ENCODE measurements at regions not wholly inside any gene's neighbourhood (a gene's known extent, or its start where the extent isn't known, plus 50 kb on each side); places are given as distances from the start of the nearest gene placed in this dataset.

GRCh38 chr22:49528420-49528720 lies 299.3 kb downstream of the BRD1 start:
- no peak for TF ChIP-seq CTCF (IDR thresholded peaks at IDR 0.05; ENCODE audit: low read depth, low read length)
- H3K4me3 ChIP-seq = no peak overlapping the region
- no peaks in the 10 kb centered on the region for H3K4me1 ChIP-seq (ENCODE audit: low read depth)
- no peak overlapping the region for H3K27ac ChIP-seq
- H3K9me3 ChIP-seq (ENCODE audit: low read depth) = no peaks in the 10 kb centered on the region
- no peaks in the 10 kb centered on the region for H3K27me3 ChIP-seq
- DNase-seq (ENCODE audit: low read depth in 1 of 2, low spot score in 1 of 2) = no peak
- no peaks in the 10 kb centered on the region for H3K36me3 ChIP-seq

GRCh38 chr22:49527611-49528419 lies 299.9 kb downstream of the BRD1 start:
- TF ChIP-seq CTCF (IDR thresholded peaks at IDR 0.05; ENCODE audit: low read depth, low read length) = no peak
- Histone ChIP-seq H3K4me1 (ENCODE audit: low read depth) (no peaks in the 10 kb centered on the region), H3K27me3 (no peaks in the 10 kb centered on the region)

GRCh38 chr22:49525801-49526535 lies 301.7 kb downstream of the BRD1 start:
- TF ChIP-seq CTCF (IDR thresholded peaks at IDR 0.05; ENCODE audit: low read depth, low read length) = no peak
- H3K4me1 ChIP-seq (ENCODE audit: low read depth) = no peaks in the 10 kb centered on the region
- no peaks in the 10 kb centered on the region for H3K9me3 ChIP-seq (ENCODE audit: low read depth)

More at GRCh38 chr22:49527611-49528419, 299.9 kb downstream of the BRD1 start:
- H3K36me3 ChIP-seq = no peaks in the 10 kb centered on the region
- H3K27ac ChIP-seq = no peak overlapping the region
- H3K9me3 ChIP-seq (ENCODE audit: low read depth) = no peaks in the 10 kb centered on the region
- DNase-seq (ENCODE audit: low read depth in 1 of 2, low spot score in 1 of 2) = no peak
- no peak overlapping the region for H3K4me3 ChIP-seq

GRCh38 chr22:49525360-49525759 lies 302.3 kb downstream of the BRD1 start:
- H3K4me1 ChIP-seq (ENCODE audit: low read depth) = no peaks in the 10 kb centered on the region
- H3K36me3 ChIP-seq = no peaks in the 10 kb centered on the region
- no peaks in the 10 kb centered on the region for H3K9me3 ChIP-seq (ENCODE audit: low read depth)
- no peak overlapping the region for H3K4me3 ChIP-seq
- H3K27ac ChIP-seq = no peak overlapping the region
- no peak for DNase-seq (ENCODE audit: low read depth in 1 of 2, low spot score in 1 of 2)
- no peaks in the 10 kb centered on the region for H3K27me3 ChIP-seq
- TF ChIP-seq CTCF (IDR thresholded peaks at IDR 0.05; ENCODE audit: low read depth, low read length) = no peak

More at GRCh38 chr22:49525801-49526535, 301.7 kb downstream of the BRD1 start:
- Histone ChIP-seq H3K4me3 (no peak overlapping the region), H3K27me3 (no peaks in the 10 kb centered on the region), H3K36me3 (no peaks in the 10 kb centered on the region), H3K27ac (no peak overlapping the region)
- DNase-seq (ENCODE audit: low read depth in 1 of 2, low spot score in 1 of 2) = no peak

- no peak for TF ChIP-seq CTCF (IDR thresholded peaks at IDR 0.05; ENCODE audit: low read depth, low read length)
- Histone ChIP-seq H3K4me3 (no peak overlapping the region), H3K27ac (no peak overlapping the region), H3K9me3 (ENCODE audit: low read depth) (no peaks in the 10 kb centered on the region), H3K36me3 (no peaks in the 10 kb centered on the region), H3K4me1 (ENCODE audit: low read depth) (no peaks in the 10 kb centered on the region), H3K27me3 (no peaks in the 10 kb centered on the region)
- DNase-seq (ENCODE audit: low read depth in 1 of 2, low spot score in 1 of 2) = no peak
Measured at GRCh38 chr22:49524362-49524761, 303.3 kb downstream of the BRD1 start.
